NCI-H526 (cell line): ENCODE measurements at regions not wholly inside any gene's neighbourhood (a gene's known extent, or its start where the extent isn't known, plus 50 kb on each side); places are given as distances from the start of the nearest gene placed in this dataset.
"Not testable (repeated sequence)": the region's sequence is repeated elsewhere in the genome, so short reads cannot be mapped to it uniquely, and the experiment has no call there.

Experiments used
- DNase-seq, 2 experiments: peaks; one replicate each; lab custom pipeline; 2025; lab: John Stamatoyannopoulos, UW

DNA sequence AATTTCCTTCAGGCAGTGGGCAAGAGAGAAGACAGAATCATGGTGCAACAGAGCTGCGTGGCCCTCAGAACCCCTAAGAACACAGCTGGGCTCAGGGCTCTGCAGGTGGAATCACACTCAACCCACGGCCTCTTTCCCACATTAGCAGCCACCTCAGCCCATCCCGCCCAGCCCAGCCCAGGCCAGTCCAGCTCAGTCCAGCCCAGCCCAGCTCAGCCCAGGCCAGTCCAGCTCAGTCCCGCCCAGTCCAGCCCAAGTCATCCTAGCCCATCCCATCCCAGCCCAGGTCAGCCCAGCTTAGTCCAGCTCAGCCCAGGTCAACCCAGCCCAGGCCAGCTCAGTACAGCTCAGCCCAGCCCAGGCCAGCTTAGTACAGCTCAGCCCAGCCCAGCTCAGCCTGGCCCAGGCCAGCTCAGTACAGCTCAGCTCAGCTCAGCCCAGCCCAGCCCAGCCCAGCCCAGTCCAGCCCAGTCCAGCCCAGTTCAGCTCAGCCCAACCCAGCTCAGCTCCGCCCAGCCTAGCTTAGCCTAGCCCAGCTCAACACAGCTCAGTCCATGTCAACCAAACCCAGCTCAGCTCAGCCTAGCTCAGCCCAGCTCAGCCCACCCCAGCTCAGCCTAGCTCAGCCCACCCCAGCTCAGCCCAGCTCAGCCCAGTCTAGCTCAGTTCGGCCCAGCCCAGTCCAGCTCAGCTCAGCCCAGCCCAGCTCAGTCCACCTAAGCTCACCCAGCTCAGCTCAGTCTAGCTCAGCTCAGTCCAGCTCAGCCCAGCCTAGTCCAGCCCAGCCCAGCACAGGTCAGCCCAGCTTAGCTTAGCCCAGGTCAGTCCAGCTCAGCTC, 183.1 kb downstream of the TMEM121 start:
- no peak for DNase-seq

DNA sequence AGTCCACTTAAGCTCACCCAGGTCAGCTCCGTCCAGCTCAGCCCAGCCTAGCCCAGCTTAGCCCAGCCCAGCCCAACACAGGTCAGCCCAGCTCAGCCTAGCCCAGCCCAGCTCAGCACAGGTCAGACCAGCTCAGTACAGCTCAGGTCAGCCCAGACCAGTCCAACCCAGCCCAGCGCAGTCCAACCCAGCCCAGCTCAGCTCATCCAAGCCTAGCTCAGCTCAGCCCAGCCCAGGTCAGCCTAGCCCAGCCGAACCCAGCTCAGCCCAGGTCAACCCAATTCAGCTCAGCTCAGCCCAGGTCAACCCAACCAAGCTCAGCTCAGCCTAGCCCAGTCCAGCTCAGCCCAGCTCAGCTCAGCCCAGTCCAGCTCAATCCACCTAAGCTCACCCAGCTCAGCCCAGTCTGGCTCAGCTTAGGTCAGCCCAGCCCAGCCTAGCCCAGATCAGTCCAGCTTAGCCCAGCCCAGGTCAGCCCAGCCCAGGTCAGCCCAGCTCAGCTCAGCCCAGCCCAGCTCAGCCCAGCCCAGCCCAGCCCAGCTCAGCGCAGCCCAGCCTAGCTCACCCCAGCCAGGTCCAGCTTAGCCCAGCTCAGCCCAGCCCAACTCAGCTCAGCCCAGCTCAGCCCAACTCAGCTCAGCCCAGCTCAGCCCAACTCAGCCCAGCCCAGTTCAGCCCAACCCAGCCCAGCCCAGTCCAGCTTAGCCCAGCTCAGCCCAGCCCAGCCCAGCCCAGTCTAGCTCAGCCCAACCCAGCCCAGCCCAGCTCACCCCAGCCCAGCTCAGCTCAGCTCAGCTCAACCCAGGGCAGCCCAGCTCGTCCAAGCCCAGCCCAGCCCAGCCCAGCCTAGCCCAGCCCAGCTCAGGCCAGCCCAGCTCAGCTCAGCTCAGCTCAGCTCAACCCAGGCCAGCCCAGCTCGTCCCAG, 184.0 kb downstream of the TMEM121 start:
- no peak for DNase-seq

DNA sequence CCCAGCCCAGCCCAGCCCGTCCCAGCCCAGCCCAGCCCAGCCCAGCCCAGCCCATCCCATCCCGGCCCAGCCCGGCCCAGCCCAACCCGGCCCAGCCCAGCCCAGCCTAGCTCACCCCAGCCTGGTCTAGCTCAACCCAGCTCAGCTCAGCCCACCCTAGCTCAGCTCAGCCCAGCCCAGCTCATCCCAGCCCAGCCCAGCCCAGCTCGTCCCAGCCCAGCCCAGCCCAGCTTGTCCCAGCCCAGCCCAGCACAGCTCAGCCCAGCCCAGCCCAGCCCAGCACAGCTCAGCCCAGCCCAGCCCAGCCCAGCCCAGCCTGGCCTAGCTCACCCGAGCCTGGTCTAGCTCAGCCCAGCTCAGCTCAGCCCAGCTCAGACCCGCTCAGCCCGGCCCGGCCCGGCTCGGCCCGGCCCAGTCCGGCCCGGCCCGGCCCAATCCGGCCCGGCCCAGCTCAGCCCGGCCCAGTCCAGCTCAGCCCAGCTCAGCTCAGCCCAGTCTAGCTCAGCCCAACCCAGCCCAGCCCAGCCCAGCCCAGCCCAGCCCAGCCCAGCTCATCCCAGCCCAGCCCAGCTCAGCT, 184.7 kb downstream of the TMEM121 start:
- no peak for DNase-seq

DNA sequence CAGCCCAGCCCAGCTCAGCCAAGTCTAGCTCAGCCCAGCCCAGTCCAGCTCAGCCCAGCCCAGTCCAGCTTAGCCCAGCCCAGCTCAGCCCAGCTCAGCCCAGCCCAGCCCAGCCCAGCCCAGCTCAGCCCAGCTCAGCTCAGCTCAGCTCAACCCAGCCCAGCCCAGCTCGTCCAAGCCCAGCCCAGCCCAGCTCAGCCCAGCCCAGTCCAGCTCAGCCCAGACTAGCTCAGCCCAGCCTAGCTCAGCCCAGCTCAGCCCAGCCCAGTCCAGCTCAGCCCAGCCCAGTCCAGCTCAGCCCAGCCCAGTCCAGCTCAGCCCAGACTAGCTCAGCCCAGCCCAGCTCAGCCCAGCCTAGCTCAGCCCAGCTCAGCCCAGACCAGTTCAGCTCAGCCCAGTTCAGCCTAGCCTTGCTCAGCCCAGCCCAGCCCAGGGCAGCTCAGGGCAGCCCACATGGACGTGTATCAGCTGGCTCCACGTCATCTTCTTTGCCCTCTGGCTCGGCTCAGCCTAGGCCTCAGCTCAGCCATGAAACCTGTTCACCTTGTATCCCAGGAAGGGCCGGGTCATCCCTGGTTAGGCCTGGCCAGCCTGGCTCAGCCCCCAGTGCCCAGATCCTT, 185.6 kb downstream of the TMEM121 start:
- no peak for DNase-seq

DNA sequence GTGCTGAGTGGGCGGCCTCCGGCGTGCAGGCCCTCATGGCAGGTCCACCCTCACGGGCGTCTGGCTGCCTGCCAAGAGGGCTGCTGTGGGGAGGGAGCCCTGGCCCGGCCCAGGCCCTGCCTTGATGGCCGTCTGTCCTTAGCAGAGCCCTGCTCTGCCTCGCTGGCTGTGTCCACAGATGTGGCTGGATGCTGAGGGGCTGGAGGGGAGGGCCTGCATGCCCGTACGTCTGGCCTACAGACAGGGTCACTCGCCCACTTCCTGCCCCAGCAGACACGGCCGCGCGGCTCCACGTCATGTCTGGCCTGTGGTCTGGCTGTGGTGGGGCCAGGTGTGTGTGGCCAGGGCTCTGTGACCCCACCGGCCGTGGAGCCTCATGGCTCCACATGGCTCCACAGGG, 186.3 kb downstream of the TMEM121 start:
- DNase-seq = not testable (repeated sequence)

DNA sequence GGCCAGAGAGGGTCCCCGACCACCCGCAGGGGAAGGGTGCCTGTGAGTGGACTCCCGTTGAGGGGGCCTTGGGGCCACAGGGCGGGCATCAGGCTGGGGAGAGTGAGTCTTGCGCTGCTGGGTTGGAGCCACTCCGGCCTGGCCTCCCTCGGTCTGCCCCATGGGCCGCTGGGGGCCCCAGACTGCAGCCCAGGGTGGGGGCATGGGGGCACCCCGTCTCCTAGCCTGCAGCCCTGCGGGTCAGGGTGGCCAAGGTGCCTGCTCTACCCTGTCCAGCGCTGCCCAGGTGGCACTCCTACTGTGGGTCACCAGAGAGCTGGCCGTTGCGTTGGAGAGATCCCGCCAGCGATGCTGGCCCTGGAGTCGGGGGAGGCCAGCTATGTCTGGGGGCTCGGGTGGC, 186.8 kb downstream of the TMEM121 start:
- DNase-seq = not testable (repeated sequence)

DNA sequence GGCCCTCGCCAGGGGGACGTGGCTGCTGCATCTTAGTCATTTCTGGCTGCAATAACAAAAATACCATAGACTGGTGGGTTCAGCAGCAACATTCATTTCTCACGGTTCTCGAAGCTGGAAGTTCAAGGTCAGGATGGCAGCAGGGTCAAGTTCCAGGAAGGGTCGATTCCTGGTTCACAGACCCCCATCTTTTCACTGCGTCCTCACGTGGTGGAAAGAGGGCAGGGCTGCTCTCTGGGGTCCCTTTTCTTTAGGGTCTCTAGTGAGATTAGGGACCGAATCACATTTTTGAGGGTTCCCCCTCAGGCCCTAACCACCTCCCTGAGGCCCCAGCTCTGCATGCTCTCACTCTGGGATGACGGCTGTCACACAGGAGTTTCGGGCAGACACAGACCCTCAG, 187.5 kb downstream of the TMEM121 start:
- DNase-seq = not testable (repeated sequence)

DNA sequence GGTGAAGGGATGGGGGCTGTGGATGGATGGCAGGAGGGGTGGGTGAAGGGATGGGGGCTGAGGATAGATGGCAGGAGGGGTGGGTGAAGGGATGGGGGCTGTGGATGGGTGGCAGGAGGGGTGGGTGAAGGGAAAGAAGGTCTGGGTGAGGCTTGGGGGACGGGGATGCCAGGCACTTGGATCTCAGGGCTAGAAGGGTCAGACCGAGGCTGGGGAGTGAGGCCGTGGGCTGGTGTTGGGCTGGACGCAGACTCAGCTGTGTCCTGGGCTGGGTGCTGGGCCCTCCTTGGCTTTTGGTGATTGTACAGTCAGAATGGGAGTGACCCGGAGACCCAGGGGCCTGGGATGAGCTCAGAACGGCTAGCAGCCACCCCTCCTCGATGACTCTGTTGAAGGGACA, 192.4 kb downstream of the TMEM121 start:
- not testable (repeated sequence) for DNase-seq

DNA sequence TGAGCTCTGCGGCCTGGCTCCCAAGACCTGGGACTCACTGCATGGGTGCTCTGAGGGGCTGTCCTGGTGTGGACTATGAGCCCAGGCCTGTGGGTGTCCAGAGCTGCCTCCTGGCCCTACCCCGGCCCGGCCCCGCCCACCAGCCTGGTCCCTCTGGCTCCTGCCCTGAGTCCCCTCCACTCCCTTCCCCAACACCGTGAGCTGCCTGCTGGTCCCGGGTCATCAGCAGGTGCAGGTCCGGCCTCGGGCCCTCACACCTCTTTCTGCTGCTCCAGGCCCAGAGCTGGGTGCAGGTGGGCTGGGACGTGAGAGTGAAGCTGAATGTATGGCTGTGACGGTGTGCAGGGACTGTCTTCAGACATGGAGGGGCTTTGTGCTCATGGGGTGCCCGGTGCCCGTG, 193.7 kb downstream of the TMEM121 start:
- DNase-seq = not testable (repeated sequence)

DNA sequence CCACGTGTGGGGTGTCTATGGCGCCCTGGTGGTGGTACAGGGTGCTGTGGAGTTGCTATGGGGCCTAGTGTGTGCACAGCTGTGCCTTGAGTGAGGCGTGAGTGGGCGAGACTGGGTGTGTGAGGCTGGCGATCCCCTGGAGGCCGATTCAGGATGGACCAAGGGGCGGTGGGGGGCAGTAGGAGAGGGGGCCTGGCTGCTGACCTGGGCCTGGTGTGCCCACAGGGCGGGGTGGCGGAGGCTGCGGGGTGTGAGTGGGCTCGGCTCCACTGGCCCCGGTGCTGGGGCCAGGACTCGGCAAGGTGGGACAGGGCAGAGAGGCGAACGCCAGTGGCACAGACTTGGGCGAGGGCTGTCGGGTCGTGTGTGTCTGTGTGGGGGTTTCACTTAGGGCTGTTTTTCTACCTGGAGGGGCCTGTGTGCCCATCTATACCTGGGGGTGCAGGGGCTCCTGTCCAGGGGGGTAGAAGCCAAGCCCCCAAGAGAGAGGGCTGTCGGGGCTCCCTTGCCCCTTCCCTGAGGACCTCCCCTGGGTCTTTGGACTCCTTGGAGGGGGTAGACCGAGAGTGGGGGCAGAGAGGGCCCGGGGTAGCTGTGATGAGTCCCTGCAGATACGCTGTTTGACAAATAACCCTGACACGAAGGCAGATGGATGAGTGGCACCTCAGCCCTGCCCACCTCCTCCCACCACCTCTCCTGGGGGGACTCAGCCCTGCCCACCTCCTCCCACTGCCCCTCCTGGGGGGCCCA, 194.6 kb downstream of the TMEM121 start:
- DNase-seq = not testable (repeated sequence)

DNA sequence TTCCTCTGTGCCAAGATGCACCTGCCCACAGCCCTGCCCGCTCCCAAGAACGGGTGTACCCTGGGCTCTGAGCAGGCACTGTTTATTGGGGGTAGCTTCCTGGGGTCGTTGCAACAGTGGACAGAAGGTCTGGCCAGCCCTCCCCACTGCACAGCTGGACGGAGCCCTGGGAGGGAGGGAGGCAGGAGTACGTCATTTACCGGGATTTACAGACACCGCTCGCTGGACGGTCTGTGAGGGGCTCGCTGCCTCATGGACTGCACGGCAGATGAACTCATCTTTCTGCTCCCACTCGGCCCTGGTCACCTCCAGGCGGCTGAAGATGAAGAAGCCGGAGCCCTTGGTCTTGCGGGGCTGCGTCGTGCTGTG, 195.2 kb downstream of the TMEM121 start:
- DNase-seq = not testable (repeated sequence)

DNA sequence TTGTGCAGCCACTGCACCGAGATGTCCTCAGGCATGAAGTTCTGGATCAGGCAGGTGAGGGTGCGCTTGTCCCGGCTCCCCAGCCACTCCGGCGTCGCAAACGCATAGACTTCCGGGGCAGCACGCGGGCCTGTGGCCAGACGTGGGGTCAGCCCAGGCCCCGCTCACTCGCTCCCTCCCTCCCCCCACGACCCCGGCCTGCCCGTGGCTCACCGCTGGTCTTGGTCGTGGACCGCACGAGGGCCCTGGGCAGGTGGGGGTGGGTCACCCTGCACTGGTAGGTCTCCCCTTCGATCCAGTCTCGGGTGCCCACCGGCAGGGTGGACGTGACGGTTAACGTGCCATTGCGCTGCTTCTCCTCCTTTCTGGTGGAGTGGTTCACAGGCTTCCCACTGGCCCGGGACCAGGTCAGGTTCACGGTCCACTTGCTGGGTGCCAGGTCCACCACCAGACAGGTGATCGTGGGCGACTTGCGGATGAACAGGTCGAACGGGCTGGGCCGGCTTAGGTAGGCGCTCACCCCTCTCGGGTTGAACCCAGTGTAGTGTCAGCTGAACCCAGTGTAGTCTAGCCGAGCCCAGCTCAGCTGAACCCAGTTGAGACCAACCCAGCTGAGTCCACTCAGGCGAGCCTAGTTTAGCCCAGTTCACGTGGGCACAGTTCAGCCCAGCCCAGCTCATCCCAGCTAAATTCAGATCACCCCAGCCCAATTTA, 195.8 kb downstream of the TMEM121 start:
- DNase-seq = not testable (repeated sequence)

DNA sequence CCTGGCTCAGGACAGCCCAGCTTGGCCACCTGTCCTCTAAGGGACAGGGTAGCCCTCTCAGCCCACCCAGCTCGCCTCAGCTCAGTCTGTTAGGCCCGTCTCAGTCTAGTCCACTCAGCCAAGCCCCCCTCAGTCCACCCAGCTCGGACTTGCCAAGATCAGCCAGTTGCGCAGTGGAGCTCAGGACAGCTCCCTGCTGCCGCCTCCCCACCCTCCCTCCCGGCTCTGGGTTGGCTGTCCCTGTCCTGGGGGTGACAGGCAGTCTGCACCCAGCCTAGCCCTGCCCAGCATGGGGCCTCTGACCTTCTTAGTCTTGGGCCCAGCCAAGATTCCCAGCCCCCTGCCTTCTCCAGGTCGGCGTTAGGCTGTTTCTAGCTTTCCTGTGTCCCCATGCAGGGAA, 196.9 kb downstream of the TMEM121 start:
- not testable (repeated sequence) for DNase-seq

DNA sequence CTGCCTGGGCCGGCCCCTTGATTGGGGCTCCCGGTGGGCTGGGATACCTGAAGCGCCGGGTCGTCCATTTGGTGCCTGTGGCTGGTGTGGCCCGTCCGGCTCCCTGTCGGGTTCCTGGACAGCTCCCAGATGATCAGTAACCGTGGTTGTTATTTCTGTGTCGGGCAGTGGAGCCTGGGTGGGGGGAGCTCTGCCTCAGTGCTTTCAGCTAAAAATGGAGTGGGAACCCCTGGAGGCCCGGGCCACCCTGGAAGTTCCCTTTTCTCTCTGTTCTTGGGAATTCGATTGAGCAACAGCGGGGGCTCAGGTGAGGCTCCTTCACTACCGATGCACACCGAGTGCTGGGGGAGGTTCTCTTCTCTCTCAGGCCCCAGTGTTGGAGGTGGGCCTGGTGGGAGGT, 197.4 kb downstream of the TMEM121 start:
- DNase-seq = not testable (repeated sequence)

DNA sequence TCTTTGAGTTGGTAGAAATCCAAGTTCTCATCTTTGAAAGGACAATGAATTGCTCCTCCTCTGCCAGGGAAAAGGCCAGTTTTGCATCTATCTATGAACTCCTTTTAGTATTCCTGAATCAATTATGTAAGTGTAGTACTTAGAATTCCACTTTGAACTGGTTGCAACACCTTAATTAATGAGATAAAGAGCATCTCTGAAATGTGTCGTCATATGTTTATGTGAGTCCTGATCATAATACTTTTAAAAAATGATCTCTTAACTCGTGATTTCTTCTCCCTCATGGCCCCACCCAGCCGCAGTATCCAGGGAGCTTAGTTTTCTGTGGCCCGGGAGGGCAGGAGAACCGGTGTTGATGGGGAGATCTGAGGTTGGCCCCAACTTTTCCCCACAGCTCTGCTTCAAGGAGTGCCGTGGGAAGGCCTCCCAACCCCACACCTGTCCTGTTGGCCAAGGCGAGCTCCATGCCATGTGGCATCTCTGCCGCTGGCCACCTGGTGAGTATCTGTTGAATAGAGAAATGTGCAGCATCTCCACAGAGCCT, 203.5 kb downstream of the TMEM121 start:
- DNase-seq = not testable (repeated sequence)

DNA sequence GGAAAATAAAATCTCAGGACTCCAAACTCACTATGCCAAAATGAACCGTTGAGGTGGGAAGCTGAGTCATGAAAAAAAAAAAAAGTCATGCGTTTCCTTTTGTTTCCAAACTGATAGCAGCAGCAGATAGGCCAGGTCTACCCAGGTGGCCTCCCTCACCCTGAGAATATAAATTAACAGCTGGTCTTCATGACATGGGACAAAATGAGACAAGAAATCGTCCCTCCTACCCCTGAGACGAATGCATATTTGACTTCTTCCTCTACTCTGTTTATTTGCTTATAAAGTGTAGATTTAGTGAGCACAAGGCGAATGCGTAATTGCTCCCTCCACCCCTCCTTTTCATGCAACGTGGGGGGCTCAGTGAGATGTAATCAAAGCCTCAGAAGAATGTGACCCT, 204.3 kb downstream of the TMEM121 start:
- not testable (repeated sequence) for DNase-seq

DNA sequence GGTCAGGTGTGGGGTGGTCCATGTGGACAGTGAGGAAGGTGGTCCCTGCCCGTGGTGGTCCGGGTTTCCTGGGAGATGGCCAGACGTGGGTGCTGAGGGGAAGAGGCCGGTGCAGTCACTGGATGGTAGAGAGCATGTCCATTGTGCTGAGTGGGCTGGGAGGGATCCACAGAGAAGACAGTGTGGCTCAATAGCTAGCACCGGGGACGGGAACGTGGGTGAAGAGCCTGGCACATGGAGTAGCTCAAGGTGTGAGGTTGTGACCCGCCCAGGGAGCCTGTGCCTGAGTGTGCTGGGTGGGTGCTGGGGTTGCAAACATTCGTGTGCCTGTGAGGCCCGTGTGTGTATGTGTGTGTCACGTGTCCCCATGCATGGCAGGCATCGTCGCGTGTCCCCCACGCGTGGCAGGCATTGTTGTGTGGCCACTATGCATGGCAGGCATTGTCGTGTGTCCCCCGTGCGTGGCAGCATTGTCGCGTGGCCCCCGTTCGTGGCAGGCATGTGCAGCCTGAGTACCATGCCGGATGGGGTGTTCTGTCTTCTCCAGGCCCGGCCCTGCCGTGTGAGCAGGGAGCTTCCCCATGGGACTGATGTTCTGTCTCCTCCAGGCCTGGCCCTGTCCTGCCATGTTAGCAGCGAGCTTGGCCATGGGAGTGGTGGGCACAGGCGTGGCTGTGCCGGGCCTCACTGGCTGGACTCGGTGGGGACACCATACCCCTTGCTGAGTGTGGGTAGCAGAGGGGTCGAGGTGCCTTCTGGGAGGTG, 205.0 kb downstream of the TMEM121 start:
- not testable (repeated sequence) for DNase-seq

DNA sequence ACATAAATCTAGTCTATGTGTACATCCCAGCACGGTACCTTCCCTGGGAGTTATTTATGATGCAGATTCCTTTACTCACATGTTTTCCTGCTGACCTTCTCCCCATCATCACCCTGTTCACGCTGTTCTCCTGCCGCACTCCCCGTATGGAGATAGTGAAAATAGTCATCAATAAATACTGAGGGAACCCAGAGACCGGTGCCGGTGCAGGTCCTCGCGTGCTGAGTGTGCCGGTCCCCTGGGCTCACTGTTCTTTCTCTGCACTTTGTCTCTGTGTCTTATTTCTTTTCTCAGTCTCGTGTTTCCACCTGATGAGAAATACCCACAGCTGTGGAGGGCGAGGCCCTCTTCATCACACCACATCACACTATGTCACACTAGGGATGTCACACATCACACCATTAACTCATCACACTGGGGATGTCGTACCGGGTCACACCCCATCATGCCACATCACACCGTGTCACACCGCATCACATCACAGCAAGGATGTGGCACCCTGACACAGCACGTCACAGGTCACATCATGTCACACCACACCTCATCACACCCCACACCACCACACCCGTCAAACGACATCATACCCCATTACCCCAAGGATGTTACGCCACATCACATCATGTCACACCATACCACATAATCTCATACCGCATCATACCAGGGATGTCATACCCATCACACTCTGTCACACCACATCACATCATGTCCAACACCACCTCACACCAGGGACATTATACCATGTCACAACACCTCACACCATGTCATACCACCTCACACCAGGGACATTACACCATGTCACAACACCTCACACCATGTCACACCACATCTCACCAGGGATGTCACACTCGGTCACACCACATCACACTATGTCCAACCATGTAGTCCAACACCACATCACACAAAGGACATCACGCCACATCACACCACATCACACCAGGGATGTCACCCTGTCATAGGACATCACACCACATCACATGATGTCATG, 207.0 kb downstream of the TMEM121 start:
- DNase-seq = no peak
